ENCODE measurements at regions not wholly inside any gene's neighbourhood (a gene's known extent, or its start where the extent isn't known, plus 50 kb on each side); places are given as distances from the start of the nearest gene placed in this dataset.
"Not testable (repeated sequence)": the region's sequence is repeated elsewhere in the genome, so short reads cannot be mapped to it uniquely, and the experiment has no call there.

DNA sequence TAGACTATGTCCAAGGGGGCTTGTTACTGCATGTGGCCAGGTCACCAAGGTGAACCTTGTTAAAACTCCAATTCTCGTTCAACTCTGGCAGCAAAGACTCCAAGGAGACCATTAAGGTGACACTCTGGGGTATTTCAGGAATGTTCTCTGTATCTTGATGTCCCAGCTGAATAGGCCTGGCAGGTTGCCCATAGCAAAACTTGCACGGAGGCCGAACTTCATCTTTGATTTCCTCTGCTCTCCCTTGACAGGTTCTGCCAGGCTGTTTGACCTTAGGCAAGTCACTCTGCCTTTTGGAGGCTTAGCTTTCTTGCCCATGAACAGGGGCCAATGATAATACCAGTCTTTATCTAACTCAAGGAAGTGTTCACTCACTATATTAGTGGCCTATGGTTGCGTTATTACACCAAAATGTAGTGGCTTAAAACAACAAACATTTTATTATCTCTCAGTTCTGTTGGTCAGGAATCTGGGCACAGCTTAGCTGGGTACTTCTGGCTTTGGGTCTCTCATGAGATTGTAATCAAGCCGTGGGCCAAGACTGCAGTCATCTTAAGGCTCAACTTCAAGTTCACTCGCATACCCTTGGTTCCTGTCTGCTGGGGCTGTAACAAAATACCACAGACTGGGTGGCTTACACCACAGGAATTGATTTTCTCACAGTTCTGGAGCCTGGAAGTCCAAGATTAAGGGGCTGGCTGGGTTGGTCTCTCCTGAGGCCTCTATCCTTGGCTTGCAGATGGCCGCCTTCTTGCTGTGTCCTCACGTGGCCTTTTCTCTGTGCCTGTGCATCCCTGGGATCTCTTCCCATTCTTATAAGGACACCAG lies 168.5 kb downstream of the UTP18 start:
- TF ChIP-seq, protein P1, sequence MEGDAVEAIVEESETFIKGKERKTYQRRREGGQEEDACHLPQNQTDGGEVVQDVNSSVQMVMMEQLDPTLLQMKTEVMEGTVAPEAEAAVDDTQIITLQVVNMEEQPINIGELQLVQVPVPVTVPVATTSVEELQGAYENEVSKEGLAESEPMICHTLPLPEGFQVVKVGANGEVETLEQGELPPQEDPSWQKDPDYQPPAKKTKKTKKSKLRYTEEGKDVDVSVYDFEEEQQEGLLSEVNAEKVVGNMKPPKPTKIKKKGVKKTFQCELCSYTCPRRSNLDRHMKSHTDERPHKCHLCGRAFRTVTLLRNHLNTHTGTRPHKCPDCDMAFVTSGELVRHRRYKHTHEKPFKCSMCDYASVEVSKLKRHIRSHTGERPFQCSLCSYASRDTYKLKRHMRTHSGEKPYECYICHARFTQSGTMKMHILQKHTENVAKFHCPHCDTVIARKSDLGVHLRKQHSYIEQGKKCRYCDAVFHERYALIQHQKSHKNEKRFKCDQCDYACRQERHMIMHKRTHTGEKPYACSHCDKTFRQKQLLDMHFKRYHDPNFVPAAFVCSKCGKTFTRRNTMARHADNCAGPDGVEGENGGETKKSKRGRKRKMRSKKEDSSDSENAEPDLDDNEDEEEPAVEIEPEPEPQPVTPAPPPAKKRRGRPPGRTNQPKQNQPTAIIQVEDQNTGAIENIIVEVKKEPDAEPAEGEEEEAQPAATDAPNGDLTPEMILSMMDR (IDR thresholded peaks at IDR 0.05) = no peak
- Histone ChIP-seq H3K4me3 (no peak overlapping the region), H3K9me3 (no peaks in the 10 kb centered on the region), H3K36me3 (ENCODE audit: low read depth) (no peaks in the 10 kb centered on the region), H3K4me1 (ENCODE audit: low read depth) (no peaks in the 10 kb centered on the region)
- no peak for ATAC-seq
- intact Hi-C loops (cut with DNase I, micrococcal nuclease) = no loop called here
- no peak for DNase-seq

DNA sequence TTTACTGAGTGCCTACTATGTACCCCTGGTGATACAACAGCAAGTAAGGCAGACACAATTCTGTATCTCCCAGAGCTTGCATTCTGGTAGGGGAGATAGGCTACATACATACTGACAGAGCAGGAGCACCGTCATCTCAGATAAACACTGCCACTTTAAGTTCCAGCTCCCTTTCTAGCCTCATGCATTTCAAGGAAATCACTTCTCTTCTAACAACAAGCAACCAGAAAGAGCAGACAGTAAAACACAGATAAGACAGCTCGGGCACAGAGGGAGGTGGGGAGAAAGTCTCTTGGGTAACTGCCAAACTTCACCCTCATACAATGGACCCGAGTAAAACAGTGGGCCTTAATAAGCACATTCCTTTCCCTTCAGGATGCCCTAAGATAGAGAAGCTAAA lies 169.6 kb downstream of the UTP18 start:
- intact Hi-C loops (cut with DNase I, micrococcal nuclease); H3K4me3 ChIP-seq; H3K9me3 ChIP-seq; DNase-seq; H3K4me1 ChIP-seq (ENCODE audit: low read depth); ATAC-seq; H3K36me3 ChIP-seq (ENCODE audit: low read depth): not testable (repeated sequence)

- Histone ChIP-seq H3K36me3 (ENCODE audit: low read depth) (no peaks in the 10 kb centered on the region), H3K4me1 (ENCODE audit: low read depth) (no peaks in the 10 kb centered on the region), H3K9me3 (no peaks in the 10 kb centered on the region), H3K4me3 (no peak overlapping the region)
- intact Hi-C loops (cut with DNase I, micrococcal nuclease) = no loop called here
- no peak for DNase-seq
- no peak for ATAC-seq
- TF ChIP-seq, protein P1 (IDR thresholded peaks at IDR 0.05) = no peak
Observed at GRCh38 chr17:51430591-51430990, 170.2 kb downstream of the UTP18 start.

GRCh38 chr17:51434434-51435170 lies 174.3 kb downstream of the UTP18 start:
- DNase-seq (no peak), ATAC-seq (peak; percentile 48)
- no peaks in the 10 kb centered on the region for H3K4me1 ChIP-seq (ENCODE audit: low read depth)
- H3K36me3 ChIP-seq (ENCODE audit: low read depth) = no peaks in the 10 kb centered on the region
- TF ChIP-seq, protein P1 (IDR thresholded peaks at IDR 0.05) = no peak
- intact Hi-C loops (cut with DNase I, micrococcal nuclease) = no loop called here
- H3K4me3 ChIP-seq = no peak overlapping the region
- H3K9me3 ChIP-seq = no peaks in the 10 kb centered on the region

DNA sequence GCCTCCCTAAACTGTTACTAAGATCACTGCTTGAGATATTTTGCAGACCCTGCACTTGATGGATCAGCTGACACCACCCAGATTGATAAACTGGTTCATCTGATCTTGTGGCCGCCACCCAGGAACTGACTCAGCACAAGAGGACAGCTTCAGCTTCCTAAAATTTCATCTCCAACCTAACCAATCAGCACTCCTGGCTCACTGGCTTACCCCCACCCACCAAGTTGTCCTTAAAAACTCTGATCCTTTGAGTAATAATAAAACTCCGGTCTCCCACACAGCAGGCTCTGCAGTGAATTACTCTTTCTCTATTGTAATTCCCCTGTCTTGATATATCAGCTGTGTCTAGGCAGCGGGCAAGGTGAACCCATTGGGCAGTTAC lies 174.8 kb downstream of the UTP18 start:
- Histone ChIP-seq H3K4me3 (no peak overlapping the region), H3K36me3 (ENCODE audit: low read depth) (no peaks in the 10 kb centered on the region), H3K9me3 (no peaks in the 10 kb centered on the region), H3K4me1 (ENCODE audit: low read depth) (no peaks in the 10 kb centered on the region)
- no peak for DNase-seq
- no peak for ATAC-seq
- intact Hi-C loops (cut with DNase I, micrococcal nuclease) = no loop called here
- TF ChIP-seq, protein P1 (IDR thresholded peaks at IDR 0.05) = no peak

- TF ChIP-seq, protein P1 (IDR thresholded peaks at IDR 0.05) = no peak
- DNase-seq = peak in 2 of 3 donors; percentile 63 to 65
- H3K4me3 ChIP-seq = no peak overlapping the region
- H3K9me3 ChIP-seq = no peaks in the 10 kb centered on the region
- peak; percentile 84 for ATAC-seq
- H3K4me1 ChIP-seq (ENCODE audit: low read depth) = no peaks in the 10 kb centered on the region
- intact Hi-C loops (cut with DNase I, micrococcal nuclease) = no loop called here
- no peaks in the 10 kb centered on the region for H3K36me3 ChIP-seq (ENCODE audit: low read depth)
Observed at GRCh38 chr17:51435641-51436091, 175.3 kb downstream of the UTP18 start.
